Keratinocyte (primary cell): ENCODE measurements at regions not wholly inside any gene's neighbourhood (a gene's known extent, or its start where the extent isn't known, plus 50 kb on each side); places are given as distances from the start of the nearest gene placed in this dataset.

Experiments
- CTCF ChIP-seq, 3 experiments: IDR thresholded peaks in 1 of 3; conservative IDR thresholded peaks in 1 of 3; optimal IDR thresholded peaks in 1 of 3; 2 replicates in 2 of 3; 3 replicates in 1 of 3; pipeline versions ENCODE3 to v1.5.1; 2011; ENCODE audit warnings: low read length in 3 of 3, mild to moderate bottlenecking in 3 of 3, moderate library complexity in 2 of 3, control low read depth in 1 of 3, inconsistent platforms in 1 of 3; ENCODE audit not compliant: insufficient read depth in 2 of 3; ENCODE audit errors: extremely low read depth in 1 of 3
- EZH2 ChIP-seq: IDR thresholded peaks from one replicate; pipeline ENCODE4 v1.6.1; 2012; ENCODE audit warnings: inconsistent platforms, mild to moderate bottlenecking, low read length, moderate library complexity

GRCh38 chr11:103699656-103700055, 336.8 kb upstream of the DDI1 start:
- no peak for TF ChIP-seq CTCF (optimal IDR thresholded peaks at IDR 0.05 in 1 of 3, IDR thresholded peaks at IDR 0.05 in 1 of 3, conservative IDR thresholded peaks at IDR 0.05 in 1 of 3; ENCODE audit: extremely low read depth in 1 of 3, insufficient read depth in 2 of 3, low read length in 3 of 3)
- TF ChIP-seq EZH2, result no peak
